GM23338 (cell line): ENCODE measurements at regions not wholly inside any gene's neighbourhood (a gene's known extent, or its start where the extent isn't known, plus 50 kb on each side); places are given as distances from the start of the nearest gene placed in this dataset.

ENCODE experiments used
- ATAC-seq: fragments of 200-7000 bp; cut with Tn5 transposase; 3 replicates; pipeline ENCODE4 v1.9.1; 2020
- DNase-seq: peaks from one replicate; pipeline ENCODE4 v3.0.0-alpha.2; 2015; ENCODE audit warnings: low spot score
- H2AFZ ChIP-seq: fragments of 200-600 bp; sonication (generic); 2 replicates; pipeline ENCODE4 v1.8.0; 2016; ENCODE audit warnings: antibody characterized with exemption, mild to moderate bottlenecking, moderate library complexity
- H3F3A ChIP-seq: fragments of 200-600 bp; sonication (generic); replicated peaks from 2 replicates; pipeline ENCODE4 v1.8.0; 2017; ENCODE audit warnings: antibody characterized with exemption, mixed run types, low read depth
- H3K27ac ChIP-seq: fragments of 200-600 bp; sonication (generic); 2 replicates; pipeline ENCODE4 v1.6.1; 2016; ENCODE audit warnings: low read depth
- H3K27me3 ChIP-seq: fragments of 200-600 bp; sonication (generic); 2 replicates; pipeline ENCODE4 v1.8.0; 2016; ENCODE audit warnings: mild to moderate bottlenecking, mixed run types, moderate library complexity; ENCODE audit not compliant: insufficient read depth
- H3K36me3 ChIP-seq: fragments of 200-600 bp; sonication (generic); 2 replicates; pipeline ENCODE4 v1.8.0; 2016; ENCODE audit warnings: mild to moderate bottlenecking; ENCODE audit not compliant: insufficient read depth
- H3K4me1 ChIP-seq: fragments of 200-600 bp; sonication (generic); 2 replicates; pipeline ENCODE4 v1.8.0; 2016; ENCODE audit warnings: mild to moderate bottlenecking, moderate library complexity; ENCODE audit not compliant: insufficient read depth
- H3K4me2 ChIP-seq: fragments of 200-600 bp; sonication (generic); 2 replicates; pipeline ENCODE4 v1.7.1; 2017; ENCODE audit warnings: mixed run types
- H3K4me3 ChIP-seq: fragments of 200-600 bp; sonication (generic); 2 replicates; pipeline ENCODE4 v1.6.1; 2016; ENCODE audit warnings: mixed run types
- H3K79me2 ChIP-seq: fragments of 200-600 bp; sonication (generic); replicated peaks from 2 replicates; pipeline ENCODE4 v1.8.0; 2017; ENCODE audit warnings: mild to moderate bottlenecking; ENCODE audit not compliant: insufficient read depth
- H3K9me2 ChIP-seq: fragments of 200-600 bp; sonication (generic); 2 replicates; pipeline ENCODE4 v1.8.0; 2017; ENCODE audit not compliant: insufficient read depth
- H4K20me1 ChIP-seq: fragments of 200-600 bp; sonication (generic); replicated peaks from 2 replicates; pipeline ENCODE4 v1.8.0; 2017; ENCODE audit warnings: mild to moderate bottlenecking; ENCODE audit not compliant: insufficient read depth
- H3K27ac Mint-ChIP-seq: 2 replicates; pipeline ENCODE4 v1.8.0; 2020; ENCODE audit warnings: inconsistent platforms, mild to moderate bottlenecking, moderate library complexity, mixed read lengths
- H3K27me3 Mint-ChIP-seq: 3 replicates; pipeline ENCODE4 v1.8.0; 2022; ENCODE audit warnings: low read depth, mild to moderate bottlenecking, moderate library complexity, mixed read lengths, inconsistent platforms; ENCODE audit not compliant: insufficient read depth, poor library complexity
- H3K36me3 Mint-ChIP-seq: 3 replicates; pipeline ENCODE4 v1.8.0; 2021; ENCODE audit warnings: low read depth, mild to moderate bottlenecking, inconsistent platforms, moderate library complexity, mixed read lengths
- H3K4me1 Mint-ChIP-seq: 3 replicates; pipeline ENCODE4 v1.8.0; 2020; ENCODE audit warnings: mild to moderate bottlenecking, inconsistent platforms, mixed read lengths
- H3K4me3 Mint-ChIP-seq: 3 replicates; pipeline ENCODE4 v1.8.0; 2021; ENCODE audit warnings: moderate library complexity, mild to moderate bottlenecking, inconsistent platforms, mixed read lengths
- H3K9me3 Mint-ChIP-seq: 3 replicates; pipeline ENCODE4 v1.8.0; 2020; ENCODE audit warnings: moderate library complexity, mild to moderate bottlenecking, inconsistent platforms, mixed read lengths
- CREB1 ChIP-seq: fragments of 250-450 bp; sonication (Bioruptor Pico); IDR thresholded peaks from 2 replicates; pipeline ENCODE4 v1.5.0; 2020; ENCODE audit warnings: low read depth, mild to moderate bottlenecking, moderate library complexity
- EZH2 ChIP-seq: fragments of 200-600 bp; sonication (generic); IDR thresholded peaks from one replicate; pipeline ENCODE4 v1.8.0; 2017; ENCODE audit warnings: antibody characterized with exemption, mild to moderate bottlenecking, low read depth; ENCODE audit not compliant: unreplicated experiment
- EZH2phosphoT487 ChIP-seq: fragments of 200-600 bp; sonication (generic); IDR thresholded peaks from one replicate; pipeline ENCODE4 v1.8.1; 2018; ENCODE audit warnings: antibody characterized with exemption; ENCODE audit not compliant: unreplicated experiment
- JUNB ChIP-seq: IDR thresholded peaks from one replicate; pipeline ENCODE4 v1.6.1; 2016; ENCODE audit warnings: antibody characterized with exemption; ENCODE audit not compliant: unreplicated experiment
- NANOG ChIP-seq: IDR thresholded peaks from 2 replicates; pipeline ENCODE4 v1.6.1; 2016; ENCODE audit warnings: antibody characterized with exemption, borderline replicate concordance
- POLR2AphosphoS5 ChIP-seq: IDR thresholded peaks from 2 replicates; pipeline ENCODE4 v1.6.1; 2016; ENCODE audit warnings: antibody characterized with exemption, low read depth
- STAT1 ChIP-seq: IDR thresholded peaks from one replicate; pipeline ENCODE4 v1.6.1; 2016; ENCODE audit warnings: antibody characterized with exemption; ENCODE audit not compliant: unreplicated experiment
- ZNF114 ChIP-seq: fragments of 250-450 bp; sonication (Bioruptor Pico); IDR thresholded peaks from 2 replicates; pipeline ENCODE4 v1.5.0; 2020; ENCODE audit warnings: mild to moderate bottlenecking, moderate library complexity
- ZNF331 ChIP-seq: fragments of 250-450 bp; sonication (Bioruptor Pico); IDR thresholded peaks from 2 replicates; pipeline ENCODE4 v1.5.0; 2020; ENCODE audit warnings: low read depth, mild to moderate bottlenecking, moderate library complexity
- TF ChIP-seq, protein P1 (sequence below): fragments of 250-450 bp; sonication (Bioruptor Pico); IDR thresholded peaks from 2 replicates; pipeline ENCODE4 v1.5.0; 2020; ENCODE audit warnings: mild to moderate bottlenecking, moderate library complexity
- TF ChIP-seq, protein P2 (sequence below), 2 experiments: fragments of 200-600 bp in 1 of 2; sonication (generic) in 1 of 2; conservative IDR thresholded peaks; 2 replicates each; pipeline versions ENCODE4 v1.5.1 to v1.6.1; 2016 to 2017; ENCODE audit warnings: antibody characterized with exemption in 2 of 2, low read depth in 2 of 2, mild to moderate bottlenecking in 2 of 2, moderate library complexity in 1 of 2
- TF ChIP-seq, protein P3 (sequence below): IDR thresholded peaks from one replicate; pipeline ENCODE4 v1.6.1; 2018; ENCODE audit warnings: antibody characterized with exemption; ENCODE audit not compliant: unreplicated experiment
- TF ChIP-seq, protein P4 (sequence below): IDR thresholded peaks from 2 replicates; pipeline ENCODE4 v1.6.1; 2016; ENCODE audit warnings: antibody characterized with exemption

DNA sequence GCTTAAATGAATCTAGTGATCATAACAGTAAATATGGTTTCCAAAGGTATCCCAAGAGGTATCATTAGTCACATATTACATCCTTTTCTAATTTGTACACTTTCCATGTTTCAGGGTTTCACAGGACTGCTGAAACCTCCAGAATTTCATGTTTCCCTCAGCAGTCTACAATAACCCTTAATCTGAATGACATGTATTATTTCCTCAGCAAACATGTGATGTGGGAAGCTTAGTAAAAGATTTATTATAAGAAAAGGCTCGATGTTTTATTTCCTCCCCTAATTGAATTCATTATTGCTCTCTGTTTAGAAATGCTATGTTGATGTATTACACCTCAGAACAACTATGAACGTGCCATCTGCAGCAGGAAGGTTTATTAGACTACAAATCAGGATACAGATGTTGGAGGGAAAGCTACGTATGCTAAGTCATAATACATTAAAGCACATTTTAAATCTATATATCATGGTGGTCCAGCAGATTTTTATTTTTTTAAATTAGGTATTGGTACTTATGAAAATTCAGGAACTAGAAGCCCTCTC, 52.5 kb upstream of the SKAP2 start:
- H3K4me3 ChIP-seq = no peak overlapping the region

More for the DNA sequence above, 52.5 kb upstream of the SKAP2 start:
- no peaks in the 10 kb centered on the region for H3K36me3 Mint-ChIP-seq
- no peaks in the 10 kb centered on the region for H3K79me2 ChIP-seq
- no peak overlapping the region for H3K27ac Mint-ChIP-seq
- H3K4me2 ChIP-seq = no peak overlapping the region
- H3K4me1 Mint-ChIP-seq = peaks cover 17% of the 10 kb centered on the region
- H2AFZ ChIP-seq = no peak overlapping the region
- H3K9me2 ChIP-seq = no peaks in the 10 kb centered on the region
- no peak for ATAC-seq
- no peaks in the 10 kb centered on the region for H3K36me3 ChIP-seq
- no peaks in the 10 kb centered on the region for H3K27me3 ChIP-seq
- H3K4me3 Mint-ChIP-seq = no peak overlapping the region
- no peak overlapping the region for H3K27ac ChIP-seq
- no peaks in the 10 kb centered on the region for H3F3A ChIP-seq
- H4K20me1 ChIP-seq = no peaks in the 10 kb centered on the region
- TF ChIP-seq CREB1 (CRISPR knock-in tag) (no peak), NANOG (no peak), ZNF331 (CRISPR knock-in tag) (no peak), EZH2 (no peak), EZH2phosphoT487 (no peak), ZNF114 (CRISPR knock-in tag) (no peak), JUNB (no peak), STAT1 (no peak), POLR2AphosphoS5 (no peak)
- TF ChIP-seq, protein P1, sequence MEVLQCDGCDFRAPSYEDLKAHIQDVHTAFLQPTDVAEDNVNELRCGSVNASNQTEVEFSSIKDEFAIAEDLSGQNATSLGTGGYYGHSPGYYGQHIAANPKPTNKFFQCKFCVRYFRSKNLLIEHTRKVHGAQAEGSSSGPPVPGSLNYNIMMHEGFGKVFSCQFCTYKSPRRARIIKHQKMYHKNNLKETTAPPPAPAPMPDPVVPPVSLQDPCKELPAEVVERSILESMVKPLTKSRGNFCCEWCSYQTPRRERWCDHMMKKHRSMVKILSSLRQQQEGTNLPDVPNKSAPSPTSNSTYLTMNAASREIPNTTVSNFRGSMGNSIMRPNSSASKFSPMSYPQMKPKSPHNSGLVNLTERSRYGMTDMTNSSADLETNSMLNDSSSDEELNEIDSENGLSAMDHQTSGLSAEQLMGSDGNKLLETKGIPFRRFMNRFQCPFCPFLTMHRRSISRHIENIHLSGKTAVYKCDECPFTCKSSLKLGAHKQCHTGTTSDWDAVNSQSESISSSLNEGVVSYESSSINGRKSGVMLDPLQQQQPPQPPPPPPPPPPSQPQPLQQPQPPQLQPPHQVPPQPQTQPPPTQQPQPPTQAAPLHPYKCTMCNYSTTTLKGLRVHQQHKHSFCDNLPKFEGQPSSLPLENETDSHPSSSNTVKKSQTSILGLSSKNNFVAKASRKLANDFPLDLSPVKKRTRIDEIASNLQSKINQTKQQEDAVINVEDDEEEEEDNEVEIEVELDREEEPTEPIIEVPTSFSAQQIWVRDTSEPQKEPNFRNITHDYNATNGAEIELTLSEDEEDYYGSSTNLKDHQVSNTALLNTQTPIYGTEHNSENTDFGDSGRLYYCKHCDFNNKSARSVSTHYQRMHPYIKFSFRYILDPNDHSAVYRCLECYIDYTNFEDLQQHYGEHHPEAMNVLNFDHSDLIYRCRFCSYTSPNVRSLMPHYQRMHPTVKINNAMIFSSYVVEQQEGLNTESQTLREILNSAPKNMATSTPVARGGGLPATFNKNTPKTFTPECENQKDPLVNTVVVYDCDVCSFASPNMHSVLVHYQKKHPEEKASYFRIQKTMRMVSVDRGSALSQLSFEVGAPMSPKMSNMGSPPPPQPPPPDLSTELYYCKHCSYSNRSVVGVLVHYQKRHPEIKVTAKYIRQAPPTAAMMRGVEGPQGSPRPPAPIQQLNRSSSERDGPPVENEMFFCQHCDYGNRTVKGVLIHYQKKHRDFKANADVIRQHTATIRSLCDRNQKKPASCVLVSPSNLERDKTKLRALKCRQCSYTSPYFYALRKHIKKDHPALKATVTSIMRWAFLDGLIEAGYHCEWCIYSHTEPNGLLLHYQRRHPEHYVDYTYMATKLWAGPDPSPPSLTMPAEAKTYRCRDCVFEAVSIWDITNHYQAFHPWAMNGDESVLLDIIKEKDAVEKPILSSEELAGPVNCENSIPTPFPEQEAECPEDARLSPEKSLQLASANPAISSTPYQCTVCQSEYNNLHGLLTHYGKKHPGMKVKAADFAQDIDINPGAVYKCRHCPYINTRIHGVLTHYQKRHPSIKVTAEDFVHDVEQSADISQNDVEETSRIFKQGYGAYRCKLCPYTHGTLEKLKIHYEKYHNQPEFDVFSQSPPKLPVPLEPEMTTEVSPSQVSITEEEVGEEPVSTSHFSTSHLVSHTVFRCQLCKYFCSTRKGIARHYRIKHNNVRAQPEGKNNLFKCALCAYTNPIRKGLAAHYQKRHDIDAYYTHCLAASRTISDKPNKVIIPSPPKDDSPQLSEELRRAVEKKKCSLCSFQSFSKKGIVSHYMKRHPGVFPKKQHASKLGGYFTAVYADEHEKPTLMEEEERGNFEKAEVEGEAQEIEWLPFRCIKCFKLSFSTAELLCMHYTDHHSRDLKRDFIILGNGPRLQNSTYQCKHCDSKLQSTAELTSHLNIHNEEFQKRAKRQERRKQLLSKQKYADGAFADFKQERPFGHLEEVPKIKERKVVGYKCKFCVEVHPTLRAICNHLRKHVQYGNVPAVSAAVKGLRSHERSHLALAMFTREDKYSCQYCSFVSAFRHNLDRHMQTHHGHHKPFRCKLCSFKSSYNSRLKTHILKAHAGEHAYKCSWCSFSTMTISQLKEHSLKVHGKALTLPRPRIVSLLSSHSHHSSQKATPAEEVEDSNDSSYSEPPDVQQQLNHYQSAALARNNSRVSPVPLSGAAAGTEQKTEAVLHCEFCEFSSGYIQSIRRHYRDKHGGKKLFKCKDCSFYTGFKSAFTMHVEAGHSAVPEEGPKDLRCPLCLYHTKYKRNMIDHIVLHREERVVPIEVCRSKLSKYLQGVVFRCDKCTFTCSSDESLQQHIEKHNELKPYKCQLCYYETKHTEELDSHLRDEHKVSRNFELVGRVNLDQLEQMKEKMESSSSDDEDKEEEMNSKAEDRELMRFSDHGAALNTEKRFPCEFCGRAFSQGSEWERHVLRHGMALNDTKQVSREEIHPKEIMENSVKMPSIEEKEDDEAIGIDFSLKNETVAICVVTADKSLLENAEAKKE (CRISPR knock-in tag) = no peak
- TF ChIP-seq, protein P2, sequence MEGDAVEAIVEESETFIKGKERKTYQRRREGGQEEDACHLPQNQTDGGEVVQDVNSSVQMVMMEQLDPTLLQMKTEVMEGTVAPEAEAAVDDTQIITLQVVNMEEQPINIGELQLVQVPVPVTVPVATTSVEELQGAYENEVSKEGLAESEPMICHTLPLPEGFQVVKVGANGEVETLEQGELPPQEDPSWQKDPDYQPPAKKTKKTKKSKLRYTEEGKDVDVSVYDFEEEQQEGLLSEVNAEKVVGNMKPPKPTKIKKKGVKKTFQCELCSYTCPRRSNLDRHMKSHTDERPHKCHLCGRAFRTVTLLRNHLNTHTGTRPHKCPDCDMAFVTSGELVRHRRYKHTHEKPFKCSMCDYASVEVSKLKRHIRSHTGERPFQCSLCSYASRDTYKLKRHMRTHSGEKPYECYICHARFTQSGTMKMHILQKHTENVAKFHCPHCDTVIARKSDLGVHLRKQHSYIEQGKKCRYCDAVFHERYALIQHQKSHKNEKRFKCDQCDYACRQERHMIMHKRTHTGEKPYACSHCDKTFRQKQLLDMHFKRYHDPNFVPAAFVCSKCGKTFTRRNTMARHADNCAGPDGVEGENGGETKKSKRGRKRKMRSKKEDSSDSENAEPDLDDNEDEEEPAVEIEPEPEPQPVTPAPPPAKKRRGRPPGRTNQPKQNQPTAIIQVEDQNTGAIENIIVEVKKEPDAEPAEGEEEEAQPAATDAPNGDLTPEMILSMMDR (conservative IDR thresholded peaks at IDR 0.05; ENCODE audit: low read depth in 2 of 2) = no peak
- TF ChIP-seq, protein P3, sequence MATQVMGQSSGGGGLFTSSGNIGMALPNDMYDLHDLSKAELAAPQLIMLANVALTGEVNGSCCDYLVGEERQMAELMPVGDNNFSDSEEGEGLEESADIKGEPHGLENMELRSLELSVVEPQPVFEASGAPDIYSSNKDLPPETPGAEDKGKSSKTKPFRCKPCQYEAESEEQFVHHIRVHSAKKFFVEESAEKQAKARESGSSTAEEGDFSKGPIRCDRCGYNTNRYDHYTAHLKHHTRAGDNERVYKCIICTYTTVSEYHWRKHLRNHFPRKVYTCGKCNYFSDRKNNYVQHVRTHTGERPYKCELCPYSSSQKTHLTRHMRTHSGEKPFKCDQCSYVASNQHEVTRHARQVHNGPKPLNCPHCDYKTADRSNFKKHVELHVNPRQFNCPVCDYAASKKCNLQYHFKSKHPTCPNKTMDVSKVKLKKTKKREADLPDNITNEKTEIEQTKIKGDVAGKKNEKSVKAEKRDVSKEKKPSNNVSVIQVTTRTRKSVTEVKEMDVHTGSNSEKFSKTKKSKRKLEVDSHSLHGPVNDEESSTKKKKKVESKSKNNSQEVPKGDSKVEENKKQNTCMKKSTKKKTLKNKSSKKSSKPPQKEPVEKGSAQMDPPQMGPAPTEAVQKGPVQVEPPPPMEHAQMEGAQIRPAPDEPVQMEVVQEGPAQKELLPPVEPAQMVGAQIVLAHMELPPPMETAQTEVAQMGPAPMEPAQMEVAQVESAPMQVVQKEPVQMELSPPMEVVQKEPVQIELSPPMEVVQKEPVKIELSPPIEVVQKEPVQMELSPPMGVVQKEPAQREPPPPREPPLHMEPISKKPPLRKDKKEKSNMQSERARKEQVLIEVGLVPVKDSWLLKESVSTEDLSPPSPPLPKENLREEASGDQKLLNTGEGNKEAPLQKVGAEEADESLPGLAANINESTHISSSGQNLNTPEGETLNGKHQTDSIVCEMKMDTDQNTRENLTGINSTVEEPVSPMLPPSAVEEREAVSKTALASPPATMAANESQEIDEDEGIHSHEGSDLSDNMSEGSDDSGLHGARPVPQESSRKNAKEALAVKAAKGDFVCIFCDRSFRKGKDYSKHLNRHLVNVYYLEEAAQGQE = no peak
- TF ChIP-seq, protein P4, sequence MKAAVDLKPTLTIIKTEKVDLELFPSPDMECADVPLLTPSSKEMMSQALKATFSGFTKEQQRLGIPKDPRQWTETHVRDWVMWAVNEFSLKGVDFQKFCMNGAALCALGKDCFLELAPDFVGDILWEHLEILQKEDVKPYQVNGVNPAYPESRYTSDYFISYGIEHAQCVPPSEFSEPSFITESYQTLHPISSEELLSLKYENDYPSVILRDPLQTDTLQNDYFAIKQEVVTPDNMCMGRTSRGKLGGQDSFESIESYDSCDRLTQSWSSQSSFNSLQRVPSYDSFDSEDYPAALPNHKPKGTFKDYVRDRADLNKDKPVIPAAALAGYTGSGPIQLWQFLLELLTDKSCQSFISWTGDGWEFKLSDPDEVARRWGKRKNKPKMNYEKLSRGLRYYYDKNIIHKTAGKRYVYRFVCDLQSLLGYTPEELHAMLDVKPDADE = no peak
- H3K27me3 Mint-ChIP-seq = no peaks in the 10 kb centered on the region
- no peak for DNase-seq
- H3K4me1 ChIP-seq = peaks cover 27% of the 10 kb centered on the region
- no peaks in the 10 kb centered on the region for H3K9me3 Mint-ChIP-seq
